Choroid plexus epithelial cell (primary cell): ENCODE measurements at regions not wholly inside any gene's neighbourhood (a gene's known extent, or its start where the extent isn't known, plus 50 kb on each side); places are given as distances from the start of the nearest gene placed in this dataset.

ENCODE experiments used
- DNase-seq: peaks from one replicate; pipeline ENCODE4 v3.0.0-alpha.2; 2010; ENCODE audit warnings: low read depth
- H3K4me3 ChIP-seq: 2 replicates; pipeline ENCODE4 v1.5.1; 2011; ENCODE audit warnings: low read depth, mild to moderate bottlenecking, control low read depth, low read length, moderate library complexity
- TF ChIP-seq, protein P1 (sequence below): conservative IDR thresholded peaks from 2 replicates; pipeline ENCODE4 v1.5.1; 2011; ENCODE audit warnings: low read depth, mild to moderate bottlenecking, control low read depth, inconsistent platforms, low read length, moderate library complexity

DNA sequence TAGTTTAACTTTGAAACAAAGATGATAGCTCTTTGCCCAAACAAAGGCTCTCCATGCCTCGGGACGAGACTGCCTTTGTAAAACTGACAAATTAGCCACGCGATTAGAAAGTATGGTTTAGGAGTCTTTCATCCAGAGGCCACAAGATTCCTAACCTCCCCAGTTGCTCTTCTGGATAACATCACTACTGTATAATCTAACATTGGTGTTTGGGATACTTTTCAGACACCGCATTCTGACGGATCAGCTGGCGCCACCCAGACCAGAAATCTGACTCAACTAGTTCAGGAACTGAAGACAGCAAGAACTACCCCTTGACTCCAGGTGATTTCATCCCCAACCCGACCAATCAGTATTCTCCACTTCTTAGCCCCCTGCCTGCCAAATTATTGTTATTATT lies 98.1 kb upstream of the TEX13D start:
- TF ChIP-seq, protein P1, sequence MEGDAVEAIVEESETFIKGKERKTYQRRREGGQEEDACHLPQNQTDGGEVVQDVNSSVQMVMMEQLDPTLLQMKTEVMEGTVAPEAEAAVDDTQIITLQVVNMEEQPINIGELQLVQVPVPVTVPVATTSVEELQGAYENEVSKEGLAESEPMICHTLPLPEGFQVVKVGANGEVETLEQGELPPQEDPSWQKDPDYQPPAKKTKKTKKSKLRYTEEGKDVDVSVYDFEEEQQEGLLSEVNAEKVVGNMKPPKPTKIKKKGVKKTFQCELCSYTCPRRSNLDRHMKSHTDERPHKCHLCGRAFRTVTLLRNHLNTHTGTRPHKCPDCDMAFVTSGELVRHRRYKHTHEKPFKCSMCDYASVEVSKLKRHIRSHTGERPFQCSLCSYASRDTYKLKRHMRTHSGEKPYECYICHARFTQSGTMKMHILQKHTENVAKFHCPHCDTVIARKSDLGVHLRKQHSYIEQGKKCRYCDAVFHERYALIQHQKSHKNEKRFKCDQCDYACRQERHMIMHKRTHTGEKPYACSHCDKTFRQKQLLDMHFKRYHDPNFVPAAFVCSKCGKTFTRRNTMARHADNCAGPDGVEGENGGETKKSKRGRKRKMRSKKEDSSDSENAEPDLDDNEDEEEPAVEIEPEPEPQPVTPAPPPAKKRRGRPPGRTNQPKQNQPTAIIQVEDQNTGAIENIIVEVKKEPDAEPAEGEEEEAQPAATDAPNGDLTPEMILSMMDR = no peak
- DNase-seq = no peak
- no peak overlapping the region for H3K4me3 ChIP-seq

DNA sequence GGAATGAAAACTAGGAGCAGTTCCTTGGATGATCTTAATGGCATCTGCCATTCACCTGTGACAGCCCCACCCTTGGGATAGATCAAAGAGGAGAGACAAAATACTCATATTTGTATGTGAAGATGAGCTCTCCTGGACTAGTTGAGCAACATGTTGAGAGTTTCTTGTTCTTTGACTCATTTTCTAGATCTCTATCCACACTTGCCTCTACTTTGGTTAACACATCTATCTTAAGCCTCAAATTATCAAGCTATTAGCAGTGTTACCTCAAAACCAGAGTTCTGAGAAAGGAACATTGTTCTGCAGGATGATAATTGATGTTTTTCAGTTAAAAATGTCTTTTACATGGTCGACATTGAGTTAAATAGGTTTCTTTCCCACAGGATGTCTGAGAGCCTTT lies 94.2 kb upstream of the TEX13D start:
- TF ChIP-seq, protein P1 = no peak
- DNase-seq = no peak
- H3K4me3 ChIP-seq = no peak overlapping the region

DNA sequence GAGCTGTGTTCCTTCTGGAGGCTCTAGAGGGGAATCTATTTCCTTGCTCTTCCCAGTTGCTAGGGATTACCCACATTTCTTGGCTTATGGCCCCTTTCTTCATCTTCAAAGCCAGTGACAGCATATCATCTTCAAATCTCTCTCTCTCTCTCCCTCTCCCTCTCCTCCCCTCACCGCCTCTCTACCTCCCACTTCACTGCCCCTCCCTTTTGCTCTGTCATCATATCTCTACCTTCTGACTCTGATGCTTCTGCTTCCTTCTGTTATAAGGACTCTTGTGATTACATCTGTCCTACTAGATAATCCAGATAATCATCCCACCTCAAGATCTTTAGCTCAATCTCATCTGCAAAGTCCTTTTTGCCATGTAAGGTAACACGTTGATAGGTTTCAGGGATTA lies 93.1 kb upstream of the TEX13D start:
- no peak overlapping the region for H3K4me3 ChIP-seq
- TF ChIP-seq, protein P1 = no peak
- DNase-seq = no peak

GRCh38 chrX:124239911-124240310 lies 92.5 kb upstream of the TEX13D start:
- TF ChIP-seq, protein P1 = no peak
- H3K4me3 ChIP-seq = no peak overlapping the region
- no peak for DNase-seq

DNA sequence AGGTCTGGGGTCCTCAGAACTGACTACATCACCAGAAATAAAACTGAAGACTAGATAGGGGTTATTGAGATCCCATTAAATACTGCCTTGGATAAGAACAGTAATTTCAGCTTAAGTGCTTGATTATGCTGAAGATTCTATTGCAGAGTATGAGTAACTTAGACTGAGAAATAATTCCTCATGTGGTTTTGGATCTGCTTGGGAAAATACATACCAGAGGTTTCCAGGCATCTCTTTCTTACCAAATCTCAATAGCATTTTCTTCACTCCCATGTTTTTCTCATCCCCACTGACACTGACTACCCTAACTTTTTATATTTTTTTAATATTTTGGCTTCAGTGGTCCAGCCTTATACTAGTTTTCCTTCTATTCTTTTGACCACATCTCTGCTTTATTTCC lies 92.0 kb upstream of the TEX13D start:
- H3K4me3 ChIP-seq = no peak overlapping the region
- DNase-seq = no peak
- TF ChIP-seq, protein P1 = no peak

DNA sequence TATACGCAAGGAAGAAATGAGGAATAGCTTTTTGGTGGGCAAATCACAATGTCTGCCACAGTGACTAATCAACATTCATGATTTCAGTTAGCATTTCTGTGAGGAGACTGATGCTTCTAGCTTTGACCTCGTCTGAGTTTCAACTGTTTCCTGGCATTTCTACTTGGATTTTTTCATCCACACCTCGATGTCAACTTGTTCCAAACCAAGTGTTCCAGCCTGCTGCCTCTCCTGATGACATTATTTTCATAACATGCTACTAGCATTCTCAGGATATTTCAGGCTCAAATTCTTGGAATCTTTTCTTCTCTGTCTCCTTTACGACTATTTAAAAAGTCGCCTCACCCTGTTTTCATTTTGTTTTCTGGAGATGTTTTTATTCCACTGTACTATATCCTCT lies 90.3 kb upstream of the TEX13D start:
- DNase-seq = no peak
- no peak overlapping the region for H3K4me3 ChIP-seq
- TF ChIP-seq, protein P1 = no peak

DNA sequence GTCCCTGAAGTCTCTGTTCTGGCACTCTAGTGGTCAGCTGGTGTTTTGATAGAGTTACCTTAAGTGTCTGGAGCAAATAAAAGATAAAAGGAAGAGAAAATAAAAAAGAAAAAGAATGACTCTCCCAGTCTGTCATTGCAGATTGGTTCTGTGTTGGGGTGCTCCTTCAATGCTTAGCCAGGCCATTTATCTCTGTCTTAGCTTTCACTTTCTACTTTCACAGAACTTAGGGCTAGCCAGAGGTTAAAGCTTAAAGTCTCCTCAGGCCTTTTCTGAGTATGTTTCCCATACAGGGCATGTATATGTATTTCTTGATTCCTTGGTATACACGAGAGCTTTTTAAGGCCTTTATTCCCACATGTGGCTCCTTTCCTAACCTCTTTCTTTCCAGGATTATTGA lies 83.1 kb upstream of the TEX13D start:
- TF ChIP-seq, protein P1 = no peak
- no peak for DNase-seq
- no peak overlapping the region for H3K4me3 ChIP-seq
